ENCODE measurements at regions not wholly inside any gene's neighbourhood (a gene's known extent, or its start where the extent isn't known, plus 50 kb on each side); places are given as distances from the start of the nearest gene placed in this dataset.

DNA sequence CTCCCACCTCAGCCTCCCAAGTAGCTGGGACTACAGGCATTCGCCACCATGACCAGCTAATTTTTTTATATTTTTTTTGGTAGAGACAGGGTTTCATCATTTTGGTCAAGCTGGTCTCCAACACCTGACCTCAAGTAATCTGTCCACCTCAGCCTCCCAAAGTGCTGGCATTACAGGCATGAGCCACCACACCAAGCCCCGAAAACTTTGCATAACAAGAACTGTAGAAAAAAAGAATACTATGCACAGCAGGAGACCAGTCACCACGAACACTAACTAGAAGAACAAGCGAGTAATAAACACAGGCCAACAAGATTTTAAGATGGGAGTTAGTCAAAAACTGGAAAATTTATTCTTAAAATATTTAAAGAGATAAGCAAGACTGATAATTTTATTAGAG, 447.0 kb downstream of the ETV1 start:
- no peak for DNase-seq (ENCODE audit: low read depth)
- no peak overlapping the region for H3K4me3 ChIP-seq (ENCODE audit: control insufficient read depth, low read depth, low read length)
- TF ChIP-seq, protein P1, sequence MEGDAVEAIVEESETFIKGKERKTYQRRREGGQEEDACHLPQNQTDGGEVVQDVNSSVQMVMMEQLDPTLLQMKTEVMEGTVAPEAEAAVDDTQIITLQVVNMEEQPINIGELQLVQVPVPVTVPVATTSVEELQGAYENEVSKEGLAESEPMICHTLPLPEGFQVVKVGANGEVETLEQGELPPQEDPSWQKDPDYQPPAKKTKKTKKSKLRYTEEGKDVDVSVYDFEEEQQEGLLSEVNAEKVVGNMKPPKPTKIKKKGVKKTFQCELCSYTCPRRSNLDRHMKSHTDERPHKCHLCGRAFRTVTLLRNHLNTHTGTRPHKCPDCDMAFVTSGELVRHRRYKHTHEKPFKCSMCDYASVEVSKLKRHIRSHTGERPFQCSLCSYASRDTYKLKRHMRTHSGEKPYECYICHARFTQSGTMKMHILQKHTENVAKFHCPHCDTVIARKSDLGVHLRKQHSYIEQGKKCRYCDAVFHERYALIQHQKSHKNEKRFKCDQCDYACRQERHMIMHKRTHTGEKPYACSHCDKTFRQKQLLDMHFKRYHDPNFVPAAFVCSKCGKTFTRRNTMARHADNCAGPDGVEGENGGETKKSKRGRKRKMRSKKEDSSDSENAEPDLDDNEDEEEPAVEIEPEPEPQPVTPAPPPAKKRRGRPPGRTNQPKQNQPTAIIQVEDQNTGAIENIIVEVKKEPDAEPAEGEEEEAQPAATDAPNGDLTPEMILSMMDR (IDR thresholded peaks at IDR 0.05; ENCODE audit: control insufficient read depth, insufficient read depth, low read depth, low read length, missing control alignments) = no peak

DNA sequence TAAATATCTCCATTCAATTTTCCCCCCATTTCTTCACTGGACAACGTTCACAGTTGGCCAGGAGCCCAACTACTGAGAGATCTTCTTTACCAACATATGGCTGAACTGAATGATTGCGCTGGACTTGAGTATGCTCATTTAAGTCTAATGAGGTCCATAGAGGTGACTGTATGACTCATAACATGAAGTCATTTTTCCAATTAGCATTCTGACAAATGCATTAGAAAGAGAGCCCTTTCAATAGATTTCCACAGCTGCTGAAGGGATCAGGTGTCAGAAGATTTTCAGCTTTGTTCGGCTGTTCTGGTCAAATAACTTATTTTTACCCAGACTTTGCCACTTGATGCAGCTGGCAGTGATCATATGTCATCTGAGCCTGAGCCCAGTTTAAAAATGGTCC, 438.0 kb downstream of the ETV1 start:
- DNase-seq (ENCODE audit: low read depth) = no peak
- H3K4me3 ChIP-seq (ENCODE audit: control insufficient read depth, low read depth, low read length) = no peak overlapping the region
- TF ChIP-seq, protein P1 (IDR thresholded peaks at IDR 0.05; ENCODE audit: control insufficient read depth, insufficient read depth, low read depth, low read length, missing control alignments) = no peak

DNA sequence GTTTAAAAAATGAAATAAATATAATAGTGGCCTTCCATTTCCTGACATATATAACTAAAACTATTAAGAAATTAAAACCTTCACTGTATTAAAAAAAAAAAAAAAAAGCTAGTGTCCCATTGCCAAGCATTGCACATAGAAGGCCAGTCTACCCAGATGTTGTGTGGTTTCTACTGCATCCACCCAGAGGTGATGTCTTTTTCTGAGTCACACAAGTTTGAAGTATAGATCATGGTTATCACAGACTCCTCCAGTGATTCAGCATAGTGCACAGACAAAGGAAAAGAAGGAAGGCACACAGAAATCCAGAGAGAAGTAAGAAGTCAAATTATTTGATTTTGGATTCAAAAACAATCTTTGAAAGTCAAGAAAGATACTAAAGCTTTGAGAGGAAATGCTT, 429.0 kb downstream of the ETV1 start:
- DNase-seq (ENCODE audit: low read depth) = peak; percentile 32
- TF ChIP-seq, protein P1 (IDR thresholded peaks at IDR 0.05; ENCODE audit: control insufficient read depth, insufficient read depth, low read depth, low read length, missing control alignments) = no peak

DNA sequence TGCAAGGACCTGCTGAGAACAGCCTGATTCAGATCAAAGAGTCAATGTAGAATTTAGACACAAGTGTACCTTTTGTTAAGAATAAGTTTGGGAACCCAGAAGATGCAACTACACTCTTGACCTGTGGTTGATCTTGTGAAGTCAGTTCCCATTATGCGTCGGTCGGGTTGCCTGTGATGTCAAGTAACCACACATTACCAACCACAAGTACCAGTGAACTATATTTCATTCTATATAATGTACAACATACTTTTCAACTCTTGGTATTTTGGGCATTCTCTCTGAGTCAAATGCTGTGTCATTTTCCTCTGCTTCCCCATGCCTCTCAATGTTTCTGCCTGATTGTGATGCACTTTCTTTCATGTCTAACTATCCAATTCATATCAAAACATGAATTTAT, 426.2 kb downstream of the ETV1 start:
- TF ChIP-seq, protein P1 (IDR thresholded peaks at IDR 0.05; ENCODE audit: control insufficient read depth, insufficient read depth, low read depth, low read length, missing control alignments) = no peak
- DNase-seq (ENCODE audit: low read depth) = no peak
- H3K4me3 ChIP-seq (ENCODE audit: control insufficient read depth, low read depth, low read length) = no peak overlapping the region

More for the DNA sequence above, 429.0 kb downstream of the ETV1 start:
- no peak overlapping the region for H3K4me3 ChIP-seq (ENCODE audit: control insufficient read depth, low read depth, low read length)

DNA sequence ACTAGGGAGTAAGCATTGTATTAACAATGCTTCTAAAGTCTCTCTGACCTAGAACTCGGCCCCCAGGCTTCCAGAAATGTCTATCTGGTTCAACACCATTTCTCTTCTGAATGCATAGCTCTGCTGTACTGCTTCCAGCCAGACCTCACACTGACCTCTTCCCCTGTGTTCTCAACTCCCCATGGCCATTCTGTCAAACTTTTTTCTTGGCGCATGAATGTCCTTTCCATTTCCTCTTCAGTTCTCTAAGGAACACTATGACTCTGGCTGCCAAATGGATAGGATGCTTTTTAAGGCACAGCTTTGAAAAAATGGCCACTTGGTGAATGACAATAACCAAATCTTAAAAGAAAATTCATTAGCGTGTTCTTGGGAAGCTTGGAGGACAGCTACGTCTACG, 425.8 kb downstream of the ETV1 start:
- TF ChIP-seq, protein P1 (IDR thresholded peaks at IDR 0.05; ENCODE audit: control insufficient read depth, insufficient read depth, low read depth, low read length, missing control alignments) = no peak
- no peak overlapping the region for H3K4me3 ChIP-seq (ENCODE audit: control insufficient read depth, low read depth, low read length)
- DNase-seq (ENCODE audit: low read depth) = no peak

DNA sequence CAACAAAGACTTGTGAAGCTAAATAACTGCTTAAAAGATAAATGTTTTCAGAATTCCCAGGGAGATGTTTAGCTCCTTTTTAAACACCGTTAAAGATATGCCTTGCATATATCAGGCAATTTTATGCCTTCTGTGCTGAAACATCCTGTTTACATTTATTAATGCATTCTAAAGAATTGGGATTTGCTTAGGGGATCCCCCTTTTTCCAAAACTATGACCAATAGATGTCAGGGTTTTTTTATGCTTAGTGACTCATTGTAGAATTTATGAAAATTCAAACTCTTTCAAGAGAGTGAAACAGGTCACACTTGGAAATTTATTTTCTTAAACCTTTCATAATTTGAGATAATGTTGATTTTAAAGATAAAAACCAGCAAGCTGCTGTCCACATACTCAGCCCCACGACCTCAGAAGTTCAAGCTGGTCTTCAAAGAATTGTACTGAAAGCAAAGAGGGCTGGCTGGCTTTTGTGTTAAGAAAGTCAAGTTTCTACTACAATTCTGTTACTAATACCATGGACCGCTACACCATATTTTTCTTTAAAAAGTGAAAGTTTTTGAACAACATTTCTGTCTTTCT, 411.8 kb downstream of the ETV1 start:
- TF ChIP-seq, protein P1 (IDR thresholded peaks at IDR 0.05; ENCODE audit: control insufficient read depth, insufficient read depth, low read depth, low read length, missing control alignments) = no peak
- no peak overlapping the region for H3K4me3 ChIP-seq (ENCODE audit: control insufficient read depth, low read depth, low read length)
- no peak for DNase-seq (ENCODE audit: low read depth)

DNA sequence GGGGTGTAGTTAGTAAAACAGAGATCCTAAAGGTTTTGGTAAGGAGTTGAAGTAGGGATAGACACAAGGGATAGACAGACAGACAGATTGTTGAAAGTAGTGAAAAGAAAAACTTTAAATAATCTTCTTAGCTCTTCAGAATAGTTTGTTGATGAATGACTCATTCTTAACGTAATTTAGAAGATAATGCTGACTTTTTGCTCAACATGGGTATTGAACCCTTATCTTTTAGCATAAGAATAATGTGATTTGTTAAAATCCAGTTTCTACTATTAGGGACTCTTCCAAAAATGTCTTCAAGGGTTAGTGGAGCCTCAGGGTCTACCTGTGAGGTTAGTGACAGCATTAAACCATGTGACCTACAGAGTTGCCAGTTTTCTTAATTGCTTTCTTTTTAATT, 411.2 kb downstream of the ETV1 start:
- TF ChIP-seq, protein P1 (IDR thresholded peaks at IDR 0.05; ENCODE audit: control insufficient read depth, insufficient read depth, low read depth, low read length, missing control alignments) = no peak
- no peak overlapping the region for H3K4me3 ChIP-seq (ENCODE audit: control insufficient read depth, low read depth, low read length)
- DNase-seq (ENCODE audit: low read depth) = no peak

All from AG09309 (cell line).